Subcutaneous abdominal adipose tissue (tissue), 5 donors: ENCODE measurements at regions not wholly inside any gene's neighbourhood (a gene's known extent, or its start where the extent isn't known, plus 50 kb on each side); places are given as distances from the start of the nearest gene placed in this dataset.
"Not testable (repeated sequence)": the region's sequence is repeated elsewhere in the genome, so short reads cannot be mapped to it uniquely, and the experiment has no call there.

ENCODE experiments used
- H3K27ac ChIP-seq: one replicate; pipeline ENCODE4 v1.7.0; 2013; ENCODE audit warnings: low read depth, mild to moderate bottlenecking, inconsistent platforms, low read length, moderate library complexity
- H3K27me3 ChIP-seq, 5 donors: one replicate each; pipeline ENCODE4 v1.7.0; 2013; ENCODE audit warnings: low read length in 5 of 5, inconsistent platforms in 1 of 5; ENCODE audit not compliant: control insufficient read depth in 5 of 5, insufficient read depth in 4 of 5
- H3K36me3 ChIP-seq, 5 donors: one replicate each; pipeline ENCODE4 v1.7.0; 2013; ENCODE audit warnings: low read length in 5 of 5; ENCODE audit not compliant: control insufficient read depth in 5 of 5, insufficient read depth in 5 of 5
- H3K4me1 ChIP-seq, 5 donors: one replicate each; pipeline ENCODE4 v1.7.0; 2013; ENCODE audit warnings: low read length in 5 of 5, mild to moderate bottlenecking in 3 of 5, moderate library complexity in 1 of 5; ENCODE audit not compliant: control insufficient read depth in 5 of 5, insufficient read depth in 5 of 5
- H3K4me3 ChIP-seq, 5 donors: one replicate each; pipeline ENCODE4 v1.7.0; 2013; ENCODE audit warnings: low read length in 5 of 5, low read depth in 1 of 5
- H3K9ac ChIP-seq, 5 donors: one replicate each; pipeline ENCODE4 v1.7.0; 2013; ENCODE audit warnings: low read length in 5 of 5, mild to moderate bottlenecking in 4 of 5, moderate library complexity in 3 of 5
- H3K9me3 ChIP-seq, 5 donors: one replicate each; pipeline ENCODE4 v1.7.0; 2013; ENCODE audit warnings: low read length in 5 of 5; ENCODE audit not compliant: control insufficient read depth in 5 of 5
- donor health status: healthy.
- donor health status: healthy.
- donor health status: healthy.
- donor health status: healthy.
- donor health status: healthy.

- Histone ChIP-seq H3K27ac (no peak overlapping the region), H3K4me3 (no peak overlapping the region), H3K9ac (no peak overlapping the region), H3K4me1 (no peaks in the 10 kb centered on the region), H3K36me3 (no peaks in the 10 kb centered on the region), H3K9me3 (peaks cover 0 to 3% (median 0%) of the 10 kb centered on the region in 5 donors), H3K27me3 (peaks cover 0 to 10% (median 0%) of the 10 kb centered on the region in 5 donors)
Observed at GRCh38 chr1:181216591-181216994, 128.1 kb downstream of the IER5 start.

- Histone ChIP-seq H3K4me1 (no peaks in the 10 kb centered on the region), H3K9ac (no peak overlapping the region), H3K36me3 (no peaks in the 10 kb centered on the region), H3K27me3 (peaks cover 0 to 10% (median 0%) of the 10 kb centered on the region in 5 donors), H3K4me3 (no peak overlapping the region), H3K9me3 (peaks cover 0 to 10% (median 0%) of the 10 kb centered on the region in 5 donors), H3K27ac (no peak overlapping the region)
Observed at GRCh38 chr1:181219938-181220337, 131.4 kb downstream of the IER5 start.

- H3K27me3 ChIP-seq, result peaks cover 0 to 10% (median 0%) of the 10 kb centered on the region in 5 donors
- no peak overlapping the region for H3K4me3 ChIP-seq
- H3K9me3 ChIP-seq, result peaks cover 0 to 10% (median 0%) of the 10 kb centered on the region in 5 donors
- H3K9ac ChIP-seq, result no peak overlapping the region
- no peaks in the 10 kb centered on the region for H3K36me3 ChIP-seq
- H3K27ac ChIP-seq, result no peak overlapping the region
- H3K4me1 ChIP-seq, result no peaks in the 10 kb centered on the region
Observed at GRCh38 chr1:181221078-181221477, 132.6 kb downstream of the IER5 start.

GRCh38 chr1:181222972-181223505, 134.5 kb downstream of the IER5 start:
- no peak overlapping the region for H3K27ac ChIP-seq
- H3K9me3 ChIP-seq, result peaks cover 0 to 15% (median 5%) of the 10 kb centered on the region in 5 donors
- no peaks in the 10 kb centered on the region for H3K36me3 ChIP-seq
- H3K27me3 ChIP-seq, result peaks cover 0 to 10% (median 0%) of the 10 kb centered on the region in 5 donors
- H3K4me1 ChIP-seq, result no peaks in the 10 kb centered on the region
- no peak overlapping the region for H3K9ac ChIP-seq
- no peak overlapping the region for H3K4me3 ChIP-seq

- H3K27me3 ChIP-seq, H3K4me3 ChIP-seq, H3K9ac ChIP-seq, H3K4me1 ChIP-seq, H3K27ac ChIP-seq, H3K36me3 ChIP-seq: not testable (repeated sequence)
- H3K9me3 ChIP-seq, result peaks cover 0 to 11% (median 9%) of the 10 kb centered on the region in 5 donors
Observed at GRCh38 chr1:181226728-181227127, 138.2 kb downstream of the IER5 start.

- H3K4me3 ChIP-seq, result no peak overlapping the region
- H3K36me3 ChIP-seq, result no peaks in the 10 kb centered on the region
- no peaks in the 10 kb centered on the region for H3K27me3 ChIP-seq
- no peak overlapping the region for H3K27ac ChIP-seq
- H3K9me3 ChIP-seq, result no peaks in the 10 kb centered on the region
- H3K9ac ChIP-seq, result no peak overlapping the region
- no peaks in the 10 kb centered on the region for H3K4me1 ChIP-seq
Observed at GRCh38 chr1:181239086-181239485, 150.6 kb downstream of the IER5 start.

GRCh38 chr1:181246320-181246719, 157.8 kb downstream of the IER5 start:
- not testable (repeated sequence) for H3K9me3 ChIP-seq, H3K9ac ChIP-seq, H3K27ac ChIP-seq, H3K4me3 ChIP-seq, H3K36me3 ChIP-seq, H3K4me1 ChIP-seq, H3K27me3 ChIP-seq

- H3K27ac ChIP-seq, H3K9ac ChIP-seq, H3K27me3 ChIP-seq, H3K4me3 ChIP-seq, H3K36me3 ChIP-seq, H3K4me1 ChIP-seq, H3K9me3 ChIP-seq: not testable (repeated sequence)
Observed at GRCh38 chr1:181248361-181248760, 159.9 kb downstream of the IER5 start.

- Histone ChIP-seq H3K9ac (no peak overlapping the region), H3K36me3 (no peaks in the 10 kb centered on the region), H3K27me3 (no peaks in the 10 kb centered on the region), H3K4me3 (no peak overlapping the region), H3K27ac (no peak overlapping the region), H3K4me1 (no peaks in the 10 kb centered on the region), H3K9me3 (peaks cover 0 to 9% (median 4%) of the 10 kb centered on the region in 5 donors)
Observed at GRCh38 chr1:181249186-181249585, 160.7 kb downstream of the IER5 start.

GRCh38 chr1:181250038-181250437, 161.5 kb downstream of the IER5 start:
- Histone ChIP-seq H3K27me3 (no peaks in the 10 kb centered on the region), H3K9ac (no peak overlapping the region), H3K4me3 (no peak overlapping the region), H3K27ac (no peak overlapping the region), H3K4me1 (no peaks in the 10 kb centered on the region), H3K9me3 (peaks cover 0 to 9% (median 4%) of the 10 kb centered on the region in 5 donors), H3K36me3 (no peaks in the 10 kb centered on the region)
